Karpas-422 (cell line): ENCODE measurements at regions not wholly inside any gene's neighbourhood (a gene's known extent, or its start where the extent isn't known, plus 50 kb on each side); places are given as distances from the start of the nearest gene placed in this dataset.

Source experiments
- DNase-seq: peaks from one replicate; pipeline ENCODE4 v3.0.0-alpha.2; 2015
- H2AFZ ChIP-seq: fragments of 200-600 bp; sonication (generic); 2 replicates; pipeline ENCODE4 v1.6.1; 2014; ENCODE audit warnings: antibody characterized with exemption, low read length, mixed read lengths
- H3K27ac ChIP-seq: fragments of 200-600 bp; sonication (generic); 2 replicates; pipeline ENCODE4 v1.5.1; 2014; ENCODE audit warnings: mild to moderate bottlenecking, low read length, moderate library complexity
- H3K27me3 ChIP-seq: fragments of 200-600 bp; sonication (generic); 2 replicates; pipeline ENCODE4 v1.6.1; 2014; ENCODE audit warnings: low read length, mixed read lengths
- H3K36me3 ChIP-seq: fragments of 200-600 bp; sonication (generic); 2 replicates; pipeline ENCODE4 v1.6.1; 2014; ENCODE audit warnings: low read length, mixed read lengths; ENCODE audit not compliant: insufficient read depth
- H3K4me1 ChIP-seq: fragments of 200-600 bp; sonication (generic); 2 replicates; pipeline ENCODE4 v1.6.1; 2014; ENCODE audit warnings: mild to moderate bottlenecking, low read length, mixed read lengths
- H3K4me2 ChIP-seq: fragments of 200-600 bp; sonication (generic); 2 replicates; pipeline ENCODE4 v1.6.1; 2014; ENCODE audit warnings: low read length, low read depth, mild to moderate bottlenecking; ENCODE audit not compliant: poor library complexity, severe bottlenecking
- H3K4me3 ChIP-seq: fragments of 200-600 bp; sonication (generic); 2 replicates; pipeline ENCODE4 v1.5.1; 2014; ENCODE audit warnings: mild to moderate bottlenecking, antibody characterized with exemption, low read length, mixed read lengths
- H3K79me2 ChIP-seq: fragments of 200-600 bp; sonication (generic); 2 replicates; pipeline ENCODE4 v1.6.1; 2014; ENCODE audit warnings: mild to moderate bottlenecking, low read length, mixed read lengths
- H3K9ac ChIP-seq: fragments of 200-600 bp; sonication (generic); 2 replicates; pipeline ENCODE4 v1.6.0; 2014; ENCODE audit warnings: low read length
- H3K9me2 ChIP-seq: fragments of 200-600 bp; sonication (generic), shearing (Covaris generic); replicated peaks from 2 replicates; pipeline ENCODE4 v1.6.0; 2014; ENCODE audit warnings: mild to moderate bottlenecking, low read length, moderate library complexity; ENCODE audit not compliant: insufficient read depth
- H3K9me3 ChIP-seq: fragments of 300-700, 200-600 bp; sonication (generic); 2 replicates; pipeline ENCODE4 v1.6.1; 2014; ENCODE audit warnings: low read length, mixed read lengths
- H4K20me1 ChIP-seq: fragments of 200-600 bp; sonication (generic); 2 replicates; pipeline ENCODE4 v1.6.1; 2014; ENCODE audit warnings: mild to moderate bottlenecking, antibody characterized with exemption, low read length, low read depth; ENCODE audit not compliant: insufficient read depth

DNA sequence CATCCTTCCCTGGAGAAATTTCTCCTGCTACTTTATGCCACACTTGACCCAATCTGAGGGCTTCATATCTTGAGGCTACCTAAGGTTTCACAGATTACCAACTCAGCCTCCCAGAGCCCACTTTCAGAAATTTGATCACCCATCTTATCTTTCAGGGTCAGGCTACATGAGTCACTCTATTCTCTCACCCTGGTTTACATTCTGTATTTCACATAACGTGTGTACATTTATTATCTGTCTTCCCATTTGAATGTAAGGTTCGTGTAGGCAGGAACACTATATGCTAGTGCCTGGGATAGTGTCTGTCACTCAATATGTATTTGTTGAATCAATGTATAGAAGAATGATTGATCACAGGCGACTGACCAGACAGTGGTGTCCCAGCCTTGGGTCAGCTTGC, 124.8 kb downstream of the UBE2U start:
- H4K20me1 ChIP-seq, result no peaks in the 10 kb centered on the region
- no peaks in the 10 kb centered on the region for H3K9me3 ChIP-seq
- DNase-seq, result no peak
- no peak overlapping the region for H3K4me2 ChIP-seq
- no peaks in the 10 kb centered on the region for H3K79me2 ChIP-seq
- H3K9me2 ChIP-seq, result no peaks in the 10 kb centered on the region
- no peak overlapping the region for H2AFZ ChIP-seq
- H3K4me1 ChIP-seq, result no peaks in the 10 kb centered on the region
- H3K27me3 ChIP-seq, result no peaks in the 10 kb centered on the region
- no peak overlapping the region for H3K4me3 ChIP-seq
- no peak overlapping the region for H3K9ac ChIP-seq
- H3K27ac ChIP-seq, result no peak overlapping the region
- H3K36me3 ChIP-seq, result no peaks in the 10 kb centered on the region

GRCh38 chr1:64330839-64331238, 127.4 kb downstream of the UBE2U start:
- DNase-seq, result no peak
- Histone ChIP-seq H3K9me3 (no peaks in the 10 kb centered on the region), H2AFZ (no peak overlapping the region), H3K27me3 (no peaks in the 10 kb centered on the region), H3K79me2 (no peaks in the 10 kb centered on the region), H3K9ac (no peak overlapping the region), H3K4me2 (no peak overlapping the region), H3K9me2 (no peaks in the 10 kb centered on the region), H3K4me3 (no peak overlapping the region), H4K20me1 (no peaks in the 10 kb centered on the region), H3K4me1 (no peaks in the 10 kb centered on the region), H3K27ac (no peak overlapping the region), H3K36me3 (no peaks in the 10 kb centered on the region)

DNA sequence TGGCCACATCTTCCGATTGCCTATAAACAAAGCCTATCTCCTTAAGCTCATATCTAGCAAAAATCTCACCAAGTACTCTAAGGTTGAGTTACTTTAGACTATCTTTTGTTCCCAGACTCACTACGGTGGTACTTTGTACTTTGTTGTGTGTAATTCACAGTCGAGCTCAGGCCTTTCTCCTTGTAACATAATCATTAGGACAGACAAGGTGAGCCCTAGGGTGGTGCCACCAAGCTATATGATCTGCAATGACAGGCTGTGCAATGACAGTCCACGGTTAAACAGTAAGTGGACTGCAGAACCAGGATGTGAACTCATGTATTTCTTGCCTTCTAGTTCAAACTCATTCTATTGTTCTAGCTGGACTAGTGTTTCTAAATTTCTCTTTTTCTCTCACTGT, 132.2 kb downstream of the UBE2U start:
- H2AFZ ChIP-seq, result no peak overlapping the region
- H3K27me3 ChIP-seq, result no peaks in the 10 kb centered on the region
- no peaks in the 10 kb centered on the region for H3K9me2 ChIP-seq
- H4K20me1 ChIP-seq, result no peaks in the 10 kb centered on the region
- H3K9ac ChIP-seq, result no peak overlapping the region
- no peak for DNase-seq
- no peaks in the 10 kb centered on the region for H3K9me3 ChIP-seq
- no peaks in the 10 kb centered on the region for H3K4me1 ChIP-seq
- no peak overlapping the region for H3K4me3 ChIP-seq
- H3K27ac ChIP-seq, result no peak overlapping the region
- H3K36me3 ChIP-seq, result no peaks in the 10 kb centered on the region
- no peaks in the 10 kb centered on the region for H3K79me2 ChIP-seq
- H3K4me2 ChIP-seq, result no peak overlapping the region

- Histone ChIP-seq H3K27ac (no peak overlapping the region), H3K9me3 (no peaks in the 10 kb centered on the region), H3K9me2 (no peaks in the 10 kb centered on the region), H3K9ac (no peak overlapping the region), H3K4me2 (no peak overlapping the region), H4K20me1 (no peaks in the 10 kb centered on the region), H3K79me2 (no peaks in the 10 kb centered on the region), H3K27me3 (no peaks in the 10 kb centered on the region), H2AFZ (no peak overlapping the region), H3K4me3 (no peak overlapping the region), H3K4me1 (no peaks in the 10 kb centered on the region), H3K36me3 (no peaks in the 10 kb centered on the region)
- no peak for DNase-seq
Measured at GRCh38 chr1:64337475-64337874, 132.5 kb upstream of the CACHD1 start.

- no peaks in the 10 kb centered on the region for H4K20me1 ChIP-seq
- no peaks in the 10 kb centered on the region for H3K9me3 ChIP-seq
- no peaks in the 10 kb centered on the region for H3K27me3 ChIP-seq
- H3K4me1 ChIP-seq, result no peaks in the 10 kb centered on the region
- H3K79me2 ChIP-seq, result no peaks in the 10 kb centered on the region
- no peak overlapping the region for H3K9ac ChIP-seq
- DNase-seq, result no peak
- H3K27ac ChIP-seq, result no peak overlapping the region
- no peak overlapping the region for H2AFZ ChIP-seq
- no peaks in the 10 kb centered on the region for H3K36me3 ChIP-seq
- H3K4me2 ChIP-seq, result no peak overlapping the region
- no peaks in the 10 kb centered on the region for H3K9me2 ChIP-seq
- no peak overlapping the region for H3K4me3 ChIP-seq
Measured at GRCh38 chr1:64337926-64338325, 132.0 kb upstream of the CACHD1 start.

DNA sequence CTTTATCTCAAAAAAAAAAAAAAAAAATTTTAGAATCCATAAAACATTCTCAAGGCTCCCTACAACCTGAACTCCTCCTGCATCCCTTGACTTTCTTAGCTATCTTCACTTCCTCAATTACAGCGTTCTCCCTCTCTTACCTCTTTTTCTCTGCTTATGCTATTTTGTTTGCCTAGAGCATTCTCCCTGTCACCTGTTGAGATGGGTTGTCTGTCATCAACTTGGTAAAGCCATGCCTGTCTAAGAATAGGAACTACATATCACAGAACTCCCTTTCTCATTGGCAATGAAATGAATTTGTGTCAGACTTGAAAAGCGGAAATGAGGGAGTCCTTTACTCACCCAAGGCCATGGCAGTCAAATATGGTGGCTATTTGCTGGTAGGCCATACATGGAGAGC, 129.6 kb upstream of the CACHD1 start:
- Histone ChIP-seq H3K79me2 (no peaks in the 10 kb centered on the region), H3K4me2 (no peak overlapping the region), H3K9me2 (no peaks in the 10 kb centered on the region), H3K27ac (no peak overlapping the region), H3K4me3 (no peak overlapping the region), H3K27me3 (no peaks in the 10 kb centered on the region), H3K36me3 (no peaks in the 10 kb centered on the region), H2AFZ (no peak overlapping the region), H3K9me3 (no peaks in the 10 kb centered on the region), H4K20me1 (no peaks in the 10 kb centered on the region), H3K4me1 (no peaks in the 10 kb centered on the region), H3K9ac (no peak overlapping the region)
- DNase-seq, result no peak

DNA sequence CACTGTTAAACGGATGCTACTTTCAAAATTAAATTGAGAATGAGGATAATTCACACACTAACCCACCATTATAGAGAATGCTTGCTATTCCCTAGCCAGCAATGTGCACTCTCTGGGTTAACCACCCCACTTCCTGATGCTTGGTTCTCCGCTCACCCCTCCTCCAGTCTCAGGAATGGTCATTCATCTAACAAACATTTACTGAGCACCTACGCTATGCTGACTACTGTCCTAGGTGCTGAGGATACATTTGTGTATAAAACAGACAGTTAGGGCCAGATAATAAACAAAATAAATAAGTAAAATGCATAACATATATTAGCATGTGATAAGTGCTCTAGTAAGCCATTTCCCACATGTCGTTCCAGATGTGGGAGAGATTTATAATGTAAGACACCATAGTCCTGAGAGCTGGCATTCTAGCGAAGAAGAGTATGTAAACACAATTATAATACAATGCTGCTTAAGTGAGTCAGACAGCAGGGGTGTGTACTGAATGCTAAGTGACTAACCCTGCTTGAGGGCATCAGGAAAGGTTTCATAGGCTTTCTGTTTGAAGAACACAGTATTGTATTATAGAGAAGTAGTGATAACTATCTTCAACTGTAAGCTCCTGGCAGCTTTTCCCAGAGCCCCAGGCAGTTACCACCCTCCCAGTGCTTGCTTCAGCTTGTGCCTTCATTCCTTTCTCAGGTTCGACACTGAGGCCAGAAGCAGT, 126.7 kb upstream of the CACHD1 start:
- H3K9me2 ChIP-seq, result no peaks in the 10 kb centered on the region
- no peaks in the 10 kb centered on the region for H3K27me3 ChIP-seq
- H3K79me2 ChIP-seq, result no peaks in the 10 kb centered on the region
- no peak for DNase-seq
- H2AFZ ChIP-seq, result no peak overlapping the region
- no peaks in the 10 kb centered on the region for H3K36me3 ChIP-seq
- no peak overlapping the region for H3K4me2 ChIP-seq
- H3K9me3 ChIP-seq, result no peaks in the 10 kb centered on the region
- no peak overlapping the region for H3K9ac ChIP-seq
- no peaks in the 10 kb centered on the region for H4K20me1 ChIP-seq
- H3K4me1 ChIP-seq, result no peaks in the 10 kb centered on the region
- H3K27ac ChIP-seq, result no peak overlapping the region
- H3K4me3 ChIP-seq, result no peak overlapping the region

DNA sequence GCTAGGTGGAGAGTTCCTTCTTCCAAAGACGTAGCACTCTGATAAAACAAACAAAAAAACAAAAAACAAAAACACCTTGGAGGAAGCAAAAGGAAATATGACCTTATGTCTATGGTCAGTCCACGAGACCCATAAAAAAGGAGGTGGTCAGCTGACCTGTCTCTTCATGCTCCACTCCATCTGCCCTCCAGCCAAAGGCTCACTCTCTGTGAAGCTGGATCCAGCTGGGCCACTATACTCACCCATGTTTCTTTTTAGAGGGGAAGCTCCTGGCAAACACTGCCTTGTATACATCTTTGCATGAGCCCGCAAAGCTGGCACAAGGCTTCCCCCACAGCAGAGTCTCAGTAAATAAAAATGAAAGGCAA, 126.1 kb upstream of the CACHD1 start:
- no peaks in the 10 kb centered on the region for H3K36me3 ChIP-seq
- no peaks in the 10 kb centered on the region for H3K9me3 ChIP-seq
- no peaks in the 10 kb centered on the region for H3K9me2 ChIP-seq
- H2AFZ ChIP-seq, result no peak overlapping the region
- H3K4me3 ChIP-seq, result no peak overlapping the region
- H3K27ac ChIP-seq, result no peak overlapping the region
- DNase-seq, result no peak
- H3K4me1 ChIP-seq, result no peaks in the 10 kb centered on the region
- no peaks in the 10 kb centered on the region for H3K27me3 ChIP-seq
- H3K4me2 ChIP-seq, result no peak overlapping the region
- no peaks in the 10 kb centered on the region for H4K20me1 ChIP-seq
- H3K9ac ChIP-seq, result no peak overlapping the region
- H3K79me2 ChIP-seq, result no peaks in the 10 kb centered on the region
